Activated CD8-positive, alpha-beta memory T cell treated with anti-CD3 and anti-CD28 coated beads for 36 hours (primary cell): ENCODE measurements at regions not wholly inside any gene's neighbourhood (a gene's known extent, or its start where the extent isn't known, plus 50 kb on each side); places are given as distances from the start of the nearest gene placed in this dataset.

ENCODE experiments used
- CTCF ChIA-PET: fragments of 350-600 bp; sonication (Branson Sonifier 250); formaldehyde crosslinking; loops from one replicate; lab custom pipeline; 2021; ENCODE audit warnings: antibody characterized with exemption; lab: Charles Lee
- POLR2A ChIA-PET: fragments of 350-600 bp; sonication (Branson Sonifier 250); formaldehyde crosslinking; loops from one replicate; lab custom pipeline; 2021; ENCODE audit warnings: antibody characterized with exemption; lab: Charles Lee

DNA sequence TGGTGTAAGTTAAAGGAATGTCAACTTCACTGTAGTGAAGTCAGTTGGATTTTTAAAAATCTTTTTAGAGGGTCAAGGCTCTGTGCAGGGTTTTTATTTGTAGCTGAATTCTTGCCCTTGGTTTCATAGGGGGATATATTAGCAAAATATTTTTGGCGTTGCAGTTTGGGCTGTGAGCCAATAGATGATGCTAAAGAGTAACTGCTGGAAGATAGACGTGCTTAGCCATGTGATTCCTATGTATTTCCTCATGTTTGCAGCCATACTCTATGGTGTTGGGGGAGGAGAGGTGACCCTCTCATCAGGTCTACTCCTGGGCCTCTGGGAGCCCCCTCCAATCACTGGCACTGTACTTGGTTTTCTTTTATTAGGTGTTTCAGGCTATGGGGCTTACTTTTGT is 246.7 kb upstream of the ARHGAP24 start:
- ChIA-PET POLR2A (no interaction called here), CTCF (no interaction called here)

GRCh38 chr4:85233516-85233915 is 241.4 kb upstream of the ARHGAP24 start:
- ChIA-PET POLR2A (no interaction called here), CTCF (no interaction called here)

- ChIA-PET POLR2A (no interaction called here), CTCF (no interaction called here)
Measured at GRCh38 chr4:85243857-85244256, 231.1 kb upstream of the ARHGAP24 start.

- ChIA-PET POLR2A (no interaction called here), CTCF (no interaction called here)
Measured at GRCh38 chr4:85244638-85245037, 230.3 kb upstream of the ARHGAP24 start.

- ChIA-PET CTCF (no interaction called here), POLR2A (no interaction called here)
Measured at GRCh38 chr4:85246055-85246454, 228.9 kb upstream of the ARHGAP24 start.

- CTCF ChIA-PET = no interaction called here
- POLR2A ChIA-PET = no interaction called here
Measured at GRCh38 chr4:85250852-85251251, 224.1 kb upstream of the ARHGAP24 start.

DNA sequence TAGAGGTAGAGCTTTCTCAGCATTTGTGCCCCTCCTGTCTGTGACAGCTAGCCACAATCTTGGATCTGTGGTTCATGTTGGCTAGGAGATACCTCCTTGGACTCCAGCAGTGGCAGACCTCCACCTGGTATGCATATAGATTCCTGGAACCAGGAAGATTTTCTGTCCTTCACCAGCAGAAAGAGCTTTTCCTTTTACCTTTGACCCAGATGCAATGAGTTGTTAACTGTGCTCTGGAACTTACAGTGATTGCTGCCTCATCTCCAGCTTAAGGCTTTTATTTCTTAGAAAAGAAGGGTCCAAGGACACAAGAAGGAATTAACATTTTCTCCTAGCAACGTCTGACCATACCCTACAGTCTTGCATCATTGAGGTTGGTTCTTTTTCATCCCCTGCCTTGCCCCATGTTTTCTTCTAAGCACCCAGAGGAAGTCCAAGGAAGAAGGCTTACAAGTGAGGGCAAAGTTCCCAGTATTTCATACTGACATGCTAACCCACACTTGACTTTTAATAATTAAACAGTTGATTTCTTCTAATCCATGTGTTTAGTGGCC is 217.1 kb upstream of the ARHGAP24 start:
- ChIA-PET POLR2A (no interaction called here), CTCF (no interaction called here)

DNA sequence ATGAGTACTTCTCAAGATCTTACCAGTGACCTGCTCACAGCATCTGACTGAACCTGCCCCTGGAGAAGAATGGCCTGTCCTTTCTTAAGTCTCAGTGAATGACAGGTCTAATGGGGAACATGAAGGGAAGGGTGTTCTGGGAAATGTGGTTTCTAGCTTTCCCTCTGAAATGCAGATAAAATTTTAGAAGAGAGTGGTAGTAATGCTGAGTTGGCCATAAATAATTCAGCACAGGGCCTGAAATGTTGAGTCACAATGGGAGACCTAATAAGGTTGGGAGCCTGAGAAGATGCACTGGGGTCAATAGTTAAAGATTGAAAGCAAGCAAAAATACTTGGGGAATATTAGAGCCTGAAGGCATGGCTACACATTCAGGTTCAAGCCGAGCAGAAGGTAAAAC is 214.9 kb upstream of the ARHGAP24 start:
- CTCF ChIA-PET = no interaction called here
- POLR2A ChIA-PET = no interaction called here

DNA sequence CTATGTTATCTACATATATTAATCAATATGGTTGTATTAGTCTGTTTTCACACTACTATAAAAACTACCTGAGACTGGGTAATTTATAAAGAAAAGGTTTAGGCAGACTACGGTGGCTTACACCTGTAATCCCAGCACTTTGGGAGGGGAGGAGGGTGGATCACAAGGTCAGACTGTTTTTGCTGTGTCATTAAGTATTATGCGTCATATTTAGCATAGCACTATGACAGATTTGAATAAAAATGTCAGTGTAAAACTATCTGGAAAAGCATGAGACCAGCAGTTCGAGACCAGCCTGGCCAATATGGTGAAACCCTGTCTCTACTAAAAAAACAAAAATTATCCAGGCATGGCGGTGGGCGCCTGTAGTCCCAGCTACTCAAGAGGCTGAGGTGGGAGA is 209.7 kb upstream of the ARHGAP24 start:
- POLR2A ChIA-PET = no interaction called here
- CTCF ChIA-PET = no interaction called here

- ChIA-PET CTCF (no interaction called here), POLR2A (no interaction called here)
Measured at GRCh38 chr4:85268188-85268587, 206.8 kb upstream of the ARHGAP24 start.

GRCh38 chr4:85268961-85269360 is 206.0 kb upstream of the ARHGAP24 start:
- ChIA-PET POLR2A (no interaction called here), CTCF (no interaction called here)

GRCh38 chr4:85274955-85275354 is 200.0 kb upstream of the ARHGAP24 start:
- ChIA-PET CTCF (no interaction called here), POLR2A (no interaction called here)

DNA sequence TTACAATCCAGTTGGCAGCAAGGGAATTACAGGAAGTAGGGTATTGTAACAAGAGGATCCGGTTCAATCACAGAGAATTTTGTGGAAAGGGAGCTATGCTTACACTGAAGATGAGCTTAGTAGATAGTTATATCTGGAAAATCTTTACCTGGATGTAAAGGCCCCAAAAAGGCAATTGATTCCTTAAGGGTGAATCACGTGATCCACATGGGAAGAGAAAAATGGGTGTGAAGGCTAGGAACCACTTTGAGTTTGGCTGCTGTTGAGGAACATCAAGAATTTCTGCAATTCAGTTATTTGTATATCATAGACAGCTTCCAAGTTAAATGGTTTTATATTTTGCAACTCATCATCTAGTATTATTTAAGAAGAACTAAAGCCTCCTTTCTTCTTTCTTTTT is 194.0 kb upstream of the ARHGAP24 start:
- CTCF ChIA-PET = no interaction called here

DNA sequence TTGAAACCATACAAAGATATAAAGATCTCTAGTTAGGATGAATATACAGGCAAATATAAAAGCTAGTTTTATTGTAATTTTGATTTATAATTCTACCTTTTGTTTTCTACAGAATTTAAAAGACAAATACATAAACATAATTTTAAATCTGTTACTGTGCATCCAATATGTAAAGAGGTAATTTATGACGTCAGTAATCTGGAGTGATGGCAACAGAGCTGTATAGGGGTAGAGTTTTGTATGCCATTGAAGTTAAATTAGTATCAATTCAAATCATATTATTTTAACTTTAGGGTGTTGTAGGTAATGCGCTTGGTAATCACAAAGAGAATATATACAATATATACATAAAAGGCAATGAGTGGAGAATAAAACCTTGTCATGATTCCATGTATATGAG is 183.7 kb upstream of the ARHGAP24 start:
- CTCF ChIA-PET = no interaction called here
- POLR2A ChIA-PET = no interaction called here

More for the DNA sequence above, 194.0 kb upstream of the ARHGAP24 start:
- POLR2A ChIA-PET = no interaction called here

DNA sequence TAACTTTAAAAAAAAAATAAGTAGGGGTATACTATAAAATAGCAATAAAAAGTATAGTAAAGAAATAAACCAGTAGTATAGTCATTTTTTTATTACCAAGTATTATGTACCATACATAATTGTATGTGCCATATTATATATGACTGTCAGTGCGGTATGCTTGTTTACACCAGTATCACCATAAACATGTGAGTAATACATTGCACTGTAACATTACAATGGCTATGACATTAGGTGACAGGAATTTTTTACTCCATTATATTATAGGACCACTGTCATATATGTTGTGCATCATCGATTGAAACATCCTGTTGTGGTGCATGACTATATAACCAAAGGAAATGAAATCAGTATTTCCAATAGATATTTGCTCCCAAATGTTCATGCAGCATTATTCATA is 176.9 kb upstream of the ARHGAP24 start:
- ChIA-PET POLR2A (no interaction called here), CTCF (no interaction called here)

- ChIA-PET CTCF (no interaction called here), POLR2A (no interaction called here)
Measured at GRCh38 chr4:85302193-85302736, 172.7 kb upstream of the ARHGAP24 start.

GRCh38 chr4:85302756-85303155 is 172.2 kb upstream of the ARHGAP24 start:
- ChIA-PET CTCF (no interaction called here), POLR2A (no interaction called here)

DNA sequence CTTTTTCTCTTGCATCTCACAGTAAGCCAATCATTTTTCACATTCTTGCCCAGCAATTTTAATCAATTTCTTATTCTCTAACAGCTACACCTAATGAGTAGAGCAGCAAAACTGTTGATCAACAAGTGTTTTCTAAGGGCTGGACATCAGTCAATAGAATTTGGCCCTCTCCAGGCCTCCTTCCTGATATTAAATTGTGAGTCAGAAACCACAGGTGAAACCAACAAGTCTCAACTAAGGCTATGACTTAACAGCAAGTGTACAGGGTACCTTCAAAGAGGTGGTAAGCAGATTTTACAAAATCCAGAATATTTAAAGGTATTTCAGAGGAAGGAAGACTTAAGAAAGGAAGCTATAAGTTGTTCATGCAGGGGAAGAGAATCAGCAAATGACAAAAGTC is 156.5 kb upstream of the ARHGAP24 start:
- ChIA-PET POLR2A (no interaction called here), CTCF (no interaction called here)

DNA sequence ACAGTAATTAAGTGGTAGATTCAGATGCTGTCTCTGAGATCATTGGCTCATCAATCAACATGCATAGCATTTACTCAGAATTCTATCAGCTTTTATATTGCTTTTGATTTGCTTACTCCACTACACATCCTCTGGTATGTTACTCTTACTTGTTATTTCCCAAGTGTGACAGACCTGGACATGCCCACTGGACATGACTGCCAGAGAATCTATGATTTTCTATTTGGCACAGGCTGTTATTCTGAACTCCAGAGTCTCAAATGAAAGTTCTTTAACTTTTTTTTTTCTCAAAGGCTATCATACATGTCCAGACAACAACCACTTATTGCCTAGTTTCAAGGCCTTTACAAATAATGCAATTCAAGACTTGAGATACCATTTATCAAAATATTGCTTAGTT is 116.1 kb upstream of the ARHGAP24 start:
- CTCF ChIA-PET = no interaction called here
- POLR2A ChIA-PET = no interaction called here

- POLR2A ChIA-PET = no interaction called here
Measured at GRCh38 chr4:85362550-85362949, 112.4 kb upstream of the ARHGAP24 start.

GRCh38 chr4:85367815-85368214 is 107.1 kb upstream of the ARHGAP24 start:
- CTCF ChIA-PET = no interaction called here
- POLR2A ChIA-PET = no interaction called here

More at GRCh38 chr4:85362550-85362949, 112.4 kb upstream of the ARHGAP24 start:
- CTCF ChIA-PET = no interaction called here

DNA sequence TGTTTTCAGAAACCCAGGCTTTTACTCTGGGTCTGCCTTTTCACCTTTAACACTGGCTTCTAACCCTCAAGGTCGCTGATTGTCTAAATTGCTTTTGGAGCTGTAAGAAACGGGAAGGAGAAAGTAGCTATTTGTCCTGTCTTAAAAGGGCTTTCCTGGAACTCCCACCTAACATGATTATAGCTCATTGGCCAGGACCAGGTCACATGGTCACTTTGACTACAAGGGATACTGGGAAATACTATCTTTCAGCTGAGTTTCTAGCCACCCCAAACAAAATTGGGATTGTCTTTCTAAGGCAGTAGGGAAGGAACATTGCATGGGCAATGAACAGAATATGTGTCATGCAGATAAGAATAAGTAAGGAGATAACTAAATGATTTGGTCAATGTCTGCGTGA is 106.7 kb upstream of the ARHGAP24 start:
- ChIA-PET POLR2A (no interaction called here), CTCF (no interaction called here)
